ENCODE measurements at regions not wholly inside any gene's neighbourhood (a gene's known extent, or its start where the extent isn't known, plus 50 kb on each side); places are given as distances from the start of the nearest gene placed in this dataset.

- DNase-seq (ENCODE audit: low read depth in 4 of 4, low spot score in 1 of 4) = no peak
Observed at GRCh38 chr3:66592016-66592761, 91.4 kb upstream of the LRIG1 start.

- no peak for DNase-seq (ENCODE audit: low read depth in 4 of 4, low spot score in 1 of 4)
Observed at GRCh38 chr3:66592927-66593625, 92.3 kb upstream of the LRIG1 start.

- DNase-seq (ENCODE audit: low read depth in 4 of 4, low spot score in 1 of 4) = no peak
Observed at GRCh38 chr3:66593978-66594377, 93.2 kb upstream of the LRIG1 start.

DNA sequence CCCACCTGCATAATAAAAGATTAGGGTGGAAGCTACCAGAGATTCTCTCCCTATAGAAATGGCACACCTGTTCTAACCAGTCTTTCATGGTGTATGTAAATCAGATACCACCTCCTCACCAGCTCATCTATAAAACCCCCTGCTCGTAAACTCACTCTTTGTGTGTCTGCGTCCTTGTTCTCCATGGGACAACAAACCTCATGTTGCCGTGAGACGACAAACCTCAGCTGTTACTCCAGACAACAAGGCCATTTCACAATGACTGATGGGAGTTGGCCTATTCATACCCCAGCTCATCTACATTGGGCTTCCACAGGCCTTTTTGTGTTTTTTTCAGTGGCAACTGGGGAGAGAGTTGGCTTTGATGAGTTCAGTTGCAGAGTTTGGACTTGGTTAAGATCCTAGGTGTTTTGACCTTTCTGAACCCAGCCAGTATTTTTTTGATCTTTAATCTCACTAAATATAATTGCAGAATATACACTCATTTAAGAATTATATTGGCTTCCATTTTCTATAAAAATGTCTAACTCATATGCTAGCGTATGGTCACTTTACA lies 96.6 kb upstream of the LRIG1 start:
- no peak for DNase-seq (ENCODE audit: low read depth in 4 of 4, low spot score in 1 of 4)

DNA sequence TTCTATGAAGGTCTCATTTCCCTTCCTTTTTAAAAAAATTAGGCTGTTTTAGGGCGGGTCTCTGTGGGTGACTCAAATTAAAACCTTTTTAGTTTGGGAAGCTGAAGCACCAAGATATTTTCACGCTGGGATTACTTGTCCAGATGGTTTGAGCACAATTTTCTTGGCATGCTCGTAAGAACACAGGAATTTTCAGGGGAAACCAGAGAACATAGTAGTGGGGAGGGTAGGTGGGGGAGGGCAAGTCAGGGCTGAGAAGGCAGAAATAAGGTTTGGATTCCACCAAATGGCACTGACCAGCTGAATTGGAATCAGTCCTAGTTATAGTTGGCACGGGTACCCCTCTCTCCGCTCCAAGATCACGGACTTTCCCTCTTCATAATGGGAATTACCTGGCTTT lies 97.3 kb upstream of the LRIG1 start:
- DNase-seq (ENCODE audit: low read depth in 4 of 4, low spot score in 1 of 4) = no peak

DNA sequence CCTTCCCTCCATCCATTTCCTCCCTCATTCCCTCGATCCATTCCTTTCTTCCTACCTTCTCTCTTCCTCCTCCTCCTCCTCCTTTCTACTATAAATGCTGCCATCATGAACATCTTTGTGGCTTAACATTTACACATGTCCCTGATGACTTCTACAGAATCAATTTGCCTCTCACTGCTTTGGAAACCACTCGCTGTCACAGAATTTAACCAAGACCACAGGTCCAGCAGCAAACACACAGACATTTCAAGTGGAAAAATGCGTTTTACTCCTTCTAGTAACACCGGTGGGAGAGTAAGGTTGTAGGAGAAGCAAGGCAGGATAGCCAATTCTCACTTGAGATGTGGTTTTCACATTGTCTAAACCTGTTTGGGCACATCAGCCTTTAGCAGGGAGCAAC lies 101.4 kb upstream of the LRIG1 start:
- no peak for DNase-seq (ENCODE audit: low read depth in 4 of 4, low spot score in 1 of 4)

- no peak for DNase-seq (ENCODE audit: low read depth in 4 of 4, low spot score in 1 of 4)
Observed at GRCh38 chr3:66602691-66603090, 101.9 kb upstream of the LRIG1 start.

DNA sequence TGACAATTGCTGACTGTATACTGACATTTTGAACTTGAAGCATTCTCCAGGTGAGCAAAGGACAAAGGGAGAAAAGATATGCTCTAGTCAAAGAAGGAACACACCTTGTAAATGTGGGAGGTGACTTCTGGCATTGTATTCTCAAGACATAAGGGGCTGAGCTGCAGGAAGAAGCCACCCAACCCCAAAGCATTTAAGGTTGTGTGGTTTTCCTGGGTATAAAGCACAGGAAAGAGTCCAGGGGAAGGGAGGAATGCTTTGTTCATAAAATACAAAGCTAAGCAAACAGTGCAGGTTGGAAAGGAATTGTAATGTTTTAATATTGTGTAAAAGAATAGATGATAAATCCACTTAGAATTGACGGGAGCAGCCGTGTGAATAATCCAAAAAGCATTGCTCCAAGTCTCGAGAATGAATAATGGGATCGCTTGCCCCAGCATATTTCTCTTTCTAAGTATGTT lies 102.4 kb upstream of the LRIG1 start:
- no peak for DNase-seq (ENCODE audit: low read depth in 4 of 4, low spot score in 1 of 4)

DNA sequence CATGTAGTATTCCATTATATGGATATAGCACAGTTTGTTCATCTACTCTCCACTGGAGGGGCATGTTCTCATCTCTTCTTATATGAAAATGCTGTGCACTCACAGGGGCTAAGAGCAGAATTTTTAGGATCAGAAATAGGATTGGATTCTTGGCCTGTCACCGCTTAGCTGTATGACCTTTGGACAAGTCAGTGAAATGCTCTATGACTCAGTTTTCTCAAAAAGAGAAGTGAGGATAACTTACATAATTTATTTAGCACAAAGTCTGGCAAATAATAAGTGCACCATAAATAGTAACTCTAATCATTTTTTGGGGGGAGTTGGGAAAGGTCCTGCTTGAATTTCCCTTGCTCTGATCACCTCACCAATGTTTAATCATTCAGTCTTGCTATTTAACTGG lies 103.7 kb upstream of the LRIG1 start:
- no peak for DNase-seq (ENCODE audit: low read depth in 4 of 4, low spot score in 1 of 4)

DNA sequence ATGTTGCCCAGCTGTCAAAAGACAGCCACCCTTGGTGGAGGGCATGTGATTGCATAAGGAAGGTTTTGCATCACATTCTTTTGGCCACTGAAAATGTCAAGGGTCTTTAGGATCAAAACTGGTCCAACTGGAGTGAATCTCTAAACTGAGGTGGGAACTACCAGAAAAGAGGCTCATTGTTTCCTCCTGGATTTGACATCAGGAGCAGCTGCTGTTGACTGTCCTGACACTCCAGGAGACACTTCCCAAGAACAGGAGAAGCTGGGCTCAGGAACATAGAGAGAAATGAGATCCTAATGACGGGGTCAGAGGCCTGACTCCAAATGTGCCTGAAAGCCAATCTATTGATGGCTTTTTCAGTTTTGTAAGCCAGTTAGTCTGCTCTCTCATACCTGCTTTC lies 105.3 kb upstream of the LRIG1 start:
- no peak for DNase-seq (ENCODE audit: low read depth in 4 of 4, low spot score in 1 of 4)

DNA sequence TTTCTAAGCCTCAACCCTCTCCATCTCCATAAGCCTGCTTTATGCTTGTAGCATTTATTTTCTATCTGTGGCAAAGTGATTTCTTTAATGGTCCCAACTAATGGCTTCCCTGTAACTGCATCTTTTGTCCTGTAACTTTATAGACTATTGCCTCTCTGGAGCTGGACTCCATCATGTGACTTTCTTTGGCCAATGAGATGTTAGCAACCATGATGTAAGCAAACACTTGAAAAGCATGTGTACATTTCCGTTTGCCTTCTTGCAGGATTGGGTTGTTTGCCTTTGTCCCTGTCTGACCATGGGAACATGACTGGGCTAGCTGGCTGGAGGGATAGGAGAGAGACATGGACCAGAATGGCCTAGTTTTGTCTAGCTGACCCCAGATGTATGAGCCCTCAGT lies 106.0 kb upstream of the LRIG1 start:
- DNase-seq (ENCODE audit: low read depth in 4 of 4, low spot score in 1 of 4) = no peak

DNA sequence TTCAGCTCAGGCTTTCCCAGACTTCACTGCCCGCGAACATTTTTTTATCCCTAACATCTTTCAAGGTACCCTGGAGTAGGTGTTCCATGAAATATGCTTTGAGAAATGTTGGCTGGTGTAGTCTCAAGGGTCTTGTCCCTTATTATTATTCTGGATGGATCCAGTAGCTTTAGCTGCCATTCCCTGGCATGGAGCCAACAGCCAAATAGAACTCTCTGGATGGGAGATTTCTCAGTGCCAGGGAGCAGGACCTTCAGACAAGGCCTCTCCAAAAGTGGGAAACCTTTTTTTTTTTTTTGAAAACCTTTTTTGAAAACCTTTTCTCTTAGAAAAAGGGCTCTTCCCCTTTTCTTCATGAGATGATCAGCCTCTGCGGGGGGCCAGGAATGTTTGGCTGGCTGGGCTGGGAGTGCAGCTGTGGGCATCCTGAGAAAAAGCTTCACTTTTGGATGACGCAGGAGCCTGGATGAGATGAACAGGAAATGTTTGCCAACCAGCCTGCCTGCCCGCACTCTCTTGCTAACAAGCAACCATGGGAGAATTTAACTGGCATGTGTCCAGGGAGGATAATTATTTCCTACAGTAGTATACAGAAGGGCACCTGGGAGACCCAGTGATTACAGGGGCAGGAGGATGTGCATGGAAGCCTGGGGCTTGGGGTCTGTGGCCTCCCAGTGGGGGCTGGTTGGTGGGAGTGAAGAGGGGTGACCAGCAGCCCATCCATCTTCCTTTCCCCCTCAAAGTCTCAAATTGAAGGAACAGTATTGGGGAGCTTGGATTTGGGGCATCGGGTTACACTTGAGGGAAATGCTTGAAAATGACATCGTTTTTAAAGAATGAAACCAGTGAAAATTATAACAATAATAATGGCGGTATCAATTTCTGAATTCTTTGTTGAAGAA lies 109.1 kb upstream of the LRIG1 start:
- DNase-seq (ENCODE audit: low read depth in 4 of 4, low spot score in 1 of 4) = no peak

DNA sequence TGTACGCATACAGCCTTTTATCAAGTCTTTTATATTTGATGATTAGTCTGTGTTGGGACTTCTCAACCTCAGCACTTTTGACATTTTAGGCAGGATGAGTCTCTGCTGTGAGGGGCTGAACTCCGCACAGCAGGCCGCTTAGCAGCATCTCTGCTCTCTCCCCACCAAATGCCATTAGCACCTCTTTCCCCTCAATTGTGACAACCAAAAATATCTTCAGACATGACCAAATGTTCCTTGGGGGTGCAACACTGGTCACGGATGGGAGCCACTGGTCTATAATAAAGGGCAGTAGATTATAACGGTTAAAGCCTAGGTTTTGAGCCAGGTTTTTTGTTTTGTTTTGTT lies 109.7 kb upstream of the LRIG1 start:
- DNase-seq (ENCODE audit: low read depth in 4 of 4, low spot score in 1 of 4) = no peak

- DNase-seq (ENCODE audit: low read depth in 4 of 4, low spot score in 1 of 4) = no peak
Observed at GRCh38 chr3:66615643-66616301, 115.0 kb upstream of the LRIG1 start.

DNA sequence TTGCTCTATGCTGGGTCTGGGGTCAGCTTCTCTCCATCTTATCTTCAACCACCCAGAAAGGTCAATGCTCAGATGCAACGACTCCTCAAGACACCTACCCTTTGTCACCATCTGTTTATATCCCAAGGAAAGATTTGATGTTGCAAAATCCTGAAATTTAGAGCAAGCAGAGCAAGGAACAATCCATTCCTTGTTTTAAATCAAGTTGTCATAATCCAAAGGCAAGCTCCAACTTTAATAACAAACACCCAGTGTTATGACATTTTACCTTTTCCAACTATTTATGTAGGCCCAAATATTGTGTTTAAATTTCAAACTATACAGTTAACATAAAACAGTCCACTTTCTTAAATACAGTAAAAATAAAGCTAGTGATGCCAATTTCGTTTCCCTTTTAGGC lies 116.5 kb upstream of the LRIG1 start:
- DNase-seq (ENCODE audit: low read depth in 4 of 4, low spot score in 1 of 4) = no peak

DNA sequence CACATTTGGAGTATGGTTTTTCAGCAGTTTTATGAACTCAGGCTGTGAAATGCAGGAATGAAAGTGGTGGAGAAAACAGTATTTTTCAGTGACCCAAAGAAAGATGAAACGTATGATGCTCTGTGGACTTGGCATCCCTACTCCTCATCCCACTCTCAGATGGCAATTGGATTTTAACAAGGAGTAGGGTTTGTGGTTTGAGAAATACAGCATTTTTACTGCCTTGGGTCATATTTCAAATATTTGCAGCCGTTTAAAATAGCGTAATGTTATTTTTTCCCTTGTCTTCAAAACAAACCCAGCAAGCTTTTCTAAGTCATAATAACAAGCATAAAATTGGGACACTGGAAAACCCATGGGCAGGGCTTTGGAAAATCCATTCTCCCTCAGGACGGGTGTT lies 117.2 kb upstream of the LRIG1 start:
- no peak for DNase-seq (ENCODE audit: low read depth in 4 of 4, low spot score in 1 of 4)

DNA sequence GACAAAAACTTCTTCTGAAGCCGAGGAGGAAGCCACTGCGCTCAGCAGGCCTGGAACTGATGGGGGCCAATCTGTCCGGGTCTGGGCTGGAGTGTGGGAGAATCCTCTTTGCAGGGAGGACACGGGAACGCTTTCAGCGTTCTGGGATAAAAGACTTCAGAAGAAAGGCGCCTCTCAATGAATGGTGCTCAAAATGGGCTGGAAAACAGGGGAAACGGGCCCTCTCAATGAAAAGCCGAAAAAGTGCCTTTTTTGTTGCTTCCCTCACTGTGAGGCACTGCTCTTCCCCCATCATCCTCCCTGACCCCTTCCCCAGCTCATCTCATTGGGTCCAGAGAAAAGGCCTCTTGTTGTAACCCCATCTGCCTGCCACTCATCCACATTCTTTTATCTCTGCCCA lies 119.5 kb upstream of the LRIG1 start:
- no peak for DNase-seq (ENCODE audit: low read depth in 4 of 4, low spot score in 1 of 4)

GRCh38 chr3:66622756-66623457 lies 122.1 kb upstream of the LRIG1 start:
- DNase-seq (ENCODE audit: low read depth in 4 of 4, low spot score in 1 of 4) = no peak

DNA sequence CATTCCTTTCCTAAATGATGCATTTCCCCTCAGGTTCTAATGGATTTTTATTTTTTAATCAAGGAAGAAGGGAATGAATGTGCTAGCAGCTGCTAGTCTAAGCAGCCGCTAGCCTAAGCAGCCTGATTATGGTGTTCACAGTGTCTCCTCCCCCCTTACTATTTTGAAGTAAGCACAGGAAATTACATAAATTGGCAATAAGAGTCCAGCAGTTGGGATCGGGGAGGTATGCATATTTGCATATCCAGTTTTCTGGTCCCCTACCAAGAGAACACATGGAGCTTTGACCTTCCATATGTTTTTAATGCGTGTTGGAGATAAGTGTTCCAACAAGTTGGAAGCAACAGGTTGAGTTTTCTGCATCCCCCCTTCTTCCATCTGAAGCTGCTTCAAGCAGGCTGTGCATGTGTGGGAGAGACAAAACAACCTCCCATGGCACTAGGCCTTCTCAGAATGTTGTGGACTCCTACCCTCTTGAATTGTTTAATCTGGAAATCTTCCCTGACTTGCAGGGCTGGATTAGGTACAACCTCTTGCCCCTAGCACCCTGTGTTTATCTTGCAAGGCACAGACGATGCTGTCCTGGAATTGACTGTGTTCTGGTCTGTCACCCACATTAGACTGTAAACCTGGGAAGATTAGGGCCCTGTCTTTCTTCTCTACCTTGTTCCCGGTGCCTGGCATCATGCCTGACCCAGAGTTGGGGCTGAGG lies 124.8 kb upstream of the LRIG1 start:
- DNase-seq (ENCODE audit: low read depth in 4 of 4, low spot score in 1 of 4) = no peak
